HG02588 (cell line): ENCODE measurements at regions not wholly inside any gene's neighbourhood (a gene's known extent, or its start where the extent isn't known, plus 50 kb on each side); places are given as distances from the start of the nearest gene placed in this dataset.

Source experiments
- ATAC-seq: cut with Tn5 transposase; IDR thresholded peaks from one replicate; pipeline ENCODE4 v1.9.1; 2021; ENCODE audit warnings: mild to moderate bottlenecking, moderate library complexity; ENCODE audit not compliant: unreplicated experiment

DNA sequence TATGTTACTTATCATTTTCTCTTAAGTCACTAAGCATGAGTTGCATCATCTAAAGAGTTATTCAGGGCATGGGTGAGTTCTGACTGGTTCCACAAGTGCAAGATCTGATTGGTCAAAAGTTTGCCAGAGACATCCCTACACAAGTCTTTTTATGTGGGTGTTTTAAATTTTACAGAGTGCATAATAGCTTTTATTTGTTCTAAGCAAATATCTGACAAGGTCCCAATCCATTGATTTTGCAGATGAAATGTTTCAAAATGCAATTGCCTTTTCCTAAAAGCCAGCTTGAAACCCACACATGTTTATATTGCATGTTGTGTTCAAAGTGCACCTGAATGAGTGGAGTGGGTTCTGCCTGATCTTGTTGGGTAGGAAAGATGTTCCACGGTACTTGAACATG is 101.7 kb upstream of the PAX6 start:
- ATAC-seq: no peak

DNA sequence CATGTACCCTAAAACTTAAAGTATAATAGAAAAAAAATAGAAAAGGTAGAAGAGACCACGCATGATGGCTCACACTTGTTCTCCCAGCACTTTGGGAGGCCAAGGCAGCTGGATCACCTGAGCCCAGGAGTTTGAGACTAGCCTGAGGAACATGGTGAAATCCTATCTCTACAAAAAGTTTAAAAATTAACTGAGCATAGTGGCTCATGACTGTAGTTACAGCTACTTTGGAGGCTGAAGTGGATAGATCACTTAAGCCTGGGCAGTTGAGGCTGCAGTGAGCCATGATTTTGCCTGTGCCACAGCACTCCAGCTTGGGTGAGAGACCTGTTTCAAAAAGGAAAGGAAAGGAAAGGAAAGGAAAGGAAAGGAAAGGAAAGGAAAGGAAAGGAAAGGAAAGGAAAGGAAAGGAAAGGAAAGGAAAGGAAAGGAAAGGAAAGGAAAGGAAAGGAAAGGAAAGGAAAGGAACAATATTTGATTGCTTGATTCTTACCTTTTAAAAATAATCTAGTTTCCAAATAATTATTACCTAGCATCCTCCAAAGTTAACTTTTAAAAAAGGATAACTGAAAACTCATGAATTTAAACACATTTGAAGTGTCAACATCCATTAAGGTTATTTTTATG is 99.9 kb upstream of the PAX6 start:
- no peak for ATAC-seq

DNA sequence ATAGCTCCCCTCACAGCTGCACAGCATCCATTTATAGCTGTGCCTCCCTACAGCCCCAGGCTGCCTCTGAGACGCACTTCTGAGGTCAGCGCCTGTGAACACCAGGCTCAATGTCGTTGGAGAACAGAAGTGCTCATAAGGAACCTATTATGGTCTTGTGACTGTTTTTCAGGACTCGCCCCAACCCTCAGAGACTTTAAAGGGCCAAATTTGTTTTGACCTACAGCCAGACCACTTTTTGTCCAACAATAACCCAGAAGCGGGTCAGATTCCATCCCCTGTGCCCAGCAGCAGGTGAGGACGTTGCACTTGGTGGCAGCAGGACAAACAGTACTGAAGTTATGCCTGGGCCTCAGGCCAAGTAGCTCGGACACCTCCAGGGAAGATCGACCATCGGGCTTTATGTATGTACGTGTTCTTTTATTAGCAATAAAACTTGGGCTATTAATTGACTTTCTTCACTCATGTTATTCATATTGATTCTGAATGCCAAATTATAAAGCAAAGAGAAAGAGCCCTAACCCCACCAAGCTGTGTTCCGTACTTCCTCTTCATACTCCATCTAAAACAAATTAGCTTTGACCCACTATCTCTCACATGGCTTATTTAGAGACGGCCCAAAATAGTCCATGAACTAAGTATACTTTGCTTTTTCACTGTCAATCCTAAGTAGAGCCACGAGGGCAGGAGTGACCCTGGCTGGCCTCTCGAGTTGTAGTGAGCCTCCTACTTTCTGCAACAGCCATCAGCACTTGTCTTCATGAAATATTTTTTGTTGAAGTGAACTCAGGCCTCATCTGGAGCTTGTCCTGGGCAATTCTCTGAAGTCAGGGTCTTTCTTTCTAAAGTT is 92.3 kb upstream of the PAX6 start:
- no peak for ATAC-seq

DNA sequence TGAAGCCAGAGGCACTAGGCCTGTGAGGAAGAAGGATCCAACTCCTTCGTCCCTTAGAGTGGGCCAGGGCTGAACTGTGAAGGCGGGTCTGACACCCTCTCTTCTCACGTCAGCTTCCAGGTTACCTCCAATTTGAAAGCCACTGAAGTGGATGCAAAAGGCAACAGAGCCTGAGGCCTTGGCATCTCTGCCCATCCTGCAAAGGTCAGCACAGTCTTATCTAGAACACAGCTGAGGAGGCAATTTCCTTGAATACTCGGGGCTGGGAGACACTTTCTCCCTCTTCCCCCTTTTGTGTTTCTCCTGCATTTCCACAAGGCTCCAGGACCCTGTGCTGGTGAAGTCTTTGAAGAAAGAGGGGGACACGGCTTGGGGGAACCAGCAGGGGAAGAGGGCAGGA is 91.6 kb upstream of the PAX6 start:
- ATAC-seq: no peak

DNA sequence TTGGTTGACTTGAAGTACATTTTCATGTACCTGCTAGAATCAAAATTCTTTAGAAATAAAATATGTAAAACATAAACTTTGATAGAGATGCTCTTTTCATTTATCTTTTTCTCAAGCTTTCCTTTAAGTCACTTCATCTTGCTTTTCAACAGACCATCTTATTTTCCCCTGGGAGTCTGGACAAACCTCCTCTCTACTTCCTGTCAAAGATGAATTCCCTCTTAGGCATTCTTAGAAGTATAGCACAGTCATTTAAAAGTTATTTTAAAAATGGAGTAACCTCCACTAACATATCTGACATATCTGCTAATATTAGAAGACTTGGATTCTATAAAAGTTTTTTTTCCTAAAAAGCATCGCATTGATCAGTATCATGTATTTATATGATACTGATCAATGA is 84.8 kb upstream of the PAX6 start:
- ATAC-seq: no peak

DNA sequence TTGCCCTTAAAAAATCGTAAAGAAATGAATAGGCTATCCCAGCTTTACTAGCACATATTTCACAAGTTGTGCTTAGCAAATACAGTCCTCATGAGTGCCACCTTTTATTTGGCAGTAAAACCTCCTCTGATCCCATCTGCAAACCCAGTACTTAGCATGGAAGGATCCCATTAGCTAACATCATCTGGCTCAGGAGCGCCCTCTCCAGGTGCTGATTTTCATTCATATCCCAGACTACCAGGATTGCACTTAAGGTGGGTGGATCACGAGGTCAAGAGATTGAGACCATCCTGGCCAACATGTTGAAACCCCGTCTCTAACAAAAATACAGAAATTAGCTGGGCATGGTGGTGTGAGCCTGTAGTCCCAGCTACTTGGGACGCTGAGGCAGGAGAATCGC is 76.1 kb upstream of the PAX6 start:
- ATAC-seq: no peak

DNA sequence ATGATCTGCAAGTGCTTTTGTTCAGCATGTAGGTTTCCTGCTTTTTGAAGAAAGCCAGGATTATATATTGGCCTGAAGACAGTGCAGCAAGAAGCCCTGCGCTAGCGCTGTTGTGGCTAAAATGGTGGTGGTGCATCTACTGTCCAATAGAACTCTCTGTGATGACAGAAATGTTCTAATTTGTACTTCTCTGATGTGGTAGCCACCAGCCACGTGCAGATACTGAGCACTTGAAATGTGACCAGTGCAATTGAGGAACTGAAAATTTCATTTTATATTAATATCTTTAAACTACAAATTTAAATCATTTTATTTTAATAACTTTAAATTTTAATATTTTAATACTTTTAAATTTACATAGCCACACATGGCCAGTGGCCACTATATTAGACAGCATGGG is 73.0 kb upstream of the PAX6 start:
- no peak for ATAC-seq

DNA sequence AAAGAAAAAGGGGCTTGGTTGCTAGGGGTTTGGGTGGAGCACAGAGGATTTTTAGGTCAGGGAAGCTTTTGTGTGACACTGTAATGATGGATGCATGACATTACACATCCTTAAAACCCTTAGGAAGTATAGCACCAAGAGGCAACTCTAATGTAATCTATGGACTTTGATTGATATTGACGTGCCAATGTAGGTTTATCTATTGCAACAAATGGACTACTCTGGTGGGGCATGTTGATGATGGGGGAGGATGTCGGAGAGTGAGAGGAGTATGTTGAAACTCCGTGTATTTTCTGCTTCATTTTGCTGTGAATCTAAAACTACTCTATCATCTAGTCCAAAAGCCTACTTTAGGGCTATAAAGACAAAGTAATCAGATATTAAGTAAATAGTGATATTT is 72.3 kb upstream of the PAX6 start:
- no peak for ATAC-seq

DNA sequence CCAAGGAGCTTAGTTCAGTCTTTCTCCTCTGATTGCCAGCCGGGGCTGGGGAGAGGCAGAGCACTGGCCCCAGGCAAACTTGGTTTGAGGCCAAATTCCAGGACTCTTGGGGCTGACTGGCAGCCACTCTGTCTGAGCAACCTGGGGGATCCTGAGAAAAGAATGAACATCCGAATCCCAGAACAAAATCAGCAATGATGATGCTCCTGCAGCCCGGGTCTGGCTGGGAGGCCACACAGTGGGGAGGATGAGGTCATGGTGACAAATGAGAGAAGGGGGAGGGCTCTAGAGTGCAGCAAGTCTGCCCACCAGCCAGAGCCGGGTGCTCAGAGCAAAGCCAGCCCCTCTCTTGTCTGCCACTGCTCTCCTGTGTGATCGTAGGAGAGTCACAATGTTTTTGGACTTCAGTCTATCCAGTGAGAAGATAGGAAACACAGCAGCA is 71.8 kb upstream of the PAX6 start:
- ATAC-seq: no peak

DNA sequence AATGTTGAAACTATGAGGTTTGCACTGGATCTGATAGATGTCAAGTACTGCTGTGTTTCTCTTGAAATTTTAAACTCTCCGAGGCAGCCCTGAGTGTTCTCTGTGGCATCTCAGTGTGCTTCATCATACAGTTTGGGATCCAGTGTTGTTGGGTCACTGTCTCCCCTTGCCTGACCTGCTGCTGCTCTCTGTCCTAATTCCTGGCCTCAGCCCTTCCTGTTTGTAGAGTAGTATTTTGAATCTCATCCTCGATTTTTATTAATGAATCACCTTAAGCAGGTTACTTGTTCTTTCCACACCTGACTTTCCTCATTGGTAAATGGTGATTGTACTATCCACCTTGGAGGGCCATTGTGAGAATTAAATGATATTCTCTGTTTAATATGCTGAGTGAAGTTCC is 70.7 kb upstream of the PAX6 start:
- no peak for ATAC-seq

DNA sequence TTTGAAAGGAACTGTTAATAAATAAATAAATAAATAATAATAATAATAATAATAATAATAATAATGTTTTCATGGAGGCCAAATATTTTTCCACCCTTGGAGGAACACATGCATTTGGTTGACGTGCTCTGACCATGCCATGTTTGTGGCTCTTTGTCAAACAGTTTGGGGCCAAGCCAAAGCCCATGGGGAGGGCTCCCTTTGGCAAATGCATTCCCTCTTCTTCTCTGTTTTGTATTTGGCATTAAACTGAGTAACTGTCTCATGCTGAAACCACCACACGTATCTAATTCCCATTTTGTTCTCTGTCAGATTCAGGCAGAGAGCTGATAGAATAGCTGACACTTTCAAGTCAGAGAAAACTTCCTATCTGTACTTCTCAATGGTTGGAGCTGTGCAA is 68.6 kb upstream of the PAX6 start:
- no peak for ATAC-seq

DNA sequence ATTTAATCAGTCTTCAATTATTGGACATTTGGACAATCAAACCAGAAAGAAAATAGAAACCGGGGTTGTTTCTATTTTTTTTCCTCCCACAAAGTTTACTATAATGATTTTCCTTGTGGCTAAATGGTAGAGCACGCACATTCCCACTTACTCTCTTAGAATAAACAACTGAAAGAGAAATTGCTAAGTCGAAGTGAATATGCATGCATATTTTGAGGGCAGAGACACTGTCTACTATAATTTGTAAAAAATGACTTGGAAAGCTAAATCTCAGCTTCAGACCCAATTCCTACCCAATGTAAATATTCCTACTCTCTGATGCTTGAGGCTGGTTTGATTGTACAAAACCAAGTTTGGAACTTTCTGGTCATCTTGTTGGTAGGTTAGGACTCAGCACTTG is 66.7 kb upstream of the PAX6 start:
- no peak for ATAC-seq

DNA sequence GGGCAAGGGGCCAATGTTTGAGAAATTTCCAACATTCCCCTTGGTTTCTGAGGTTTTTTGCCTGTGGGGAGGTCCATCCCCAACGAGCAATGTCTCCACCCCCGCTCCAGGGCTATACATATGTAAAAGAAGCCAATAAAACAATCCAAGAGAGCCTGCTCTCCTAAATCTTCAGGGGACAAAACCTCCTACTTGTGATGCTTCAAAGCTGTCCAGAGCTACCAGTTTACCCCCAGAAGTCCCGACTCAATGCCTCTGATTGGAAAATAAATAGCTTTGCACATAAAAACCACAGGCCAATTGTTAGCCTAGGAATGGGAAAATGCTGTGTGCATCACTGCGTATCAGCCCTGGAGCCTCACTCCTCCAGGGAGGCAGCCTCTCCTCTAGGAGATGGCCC is 66.0 kb upstream of the PAX6 start:
- ATAC-seq: no peak

DNA sequence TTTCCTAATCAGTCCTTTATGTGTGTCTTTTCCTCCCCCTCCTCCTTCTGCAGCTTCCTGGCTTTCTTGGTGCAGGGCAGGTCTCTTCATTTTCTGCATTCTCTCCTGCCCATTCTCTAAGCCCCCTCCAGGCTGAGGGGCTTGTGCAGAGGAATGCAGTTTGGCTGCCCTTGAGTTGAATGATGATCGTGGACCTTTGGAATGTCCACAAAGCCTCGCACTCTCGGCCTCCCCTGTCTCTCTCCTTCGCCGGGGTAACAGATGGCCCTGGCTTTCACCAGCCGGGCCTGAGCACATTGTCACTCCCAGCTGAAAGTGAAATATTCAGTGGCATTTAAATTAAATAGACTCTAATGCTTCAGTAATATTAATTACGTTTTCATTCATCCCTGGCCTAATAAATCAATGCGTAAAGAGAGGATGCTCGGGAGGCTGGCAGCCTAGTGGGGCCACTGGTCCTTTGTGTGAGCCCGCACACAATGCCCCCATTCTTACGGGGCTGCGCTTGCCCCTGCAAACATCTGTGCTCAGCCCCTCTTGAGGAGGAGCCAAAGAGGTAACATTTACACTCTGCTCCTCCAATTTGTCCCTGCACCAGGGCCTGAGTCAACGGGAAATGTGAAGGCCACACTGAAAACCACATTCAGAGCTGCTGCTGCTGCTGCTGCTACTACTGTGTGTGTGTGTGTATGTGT is 64.9 kb upstream of the PAX6 start:
- no peak for ATAC-seq

DNA sequence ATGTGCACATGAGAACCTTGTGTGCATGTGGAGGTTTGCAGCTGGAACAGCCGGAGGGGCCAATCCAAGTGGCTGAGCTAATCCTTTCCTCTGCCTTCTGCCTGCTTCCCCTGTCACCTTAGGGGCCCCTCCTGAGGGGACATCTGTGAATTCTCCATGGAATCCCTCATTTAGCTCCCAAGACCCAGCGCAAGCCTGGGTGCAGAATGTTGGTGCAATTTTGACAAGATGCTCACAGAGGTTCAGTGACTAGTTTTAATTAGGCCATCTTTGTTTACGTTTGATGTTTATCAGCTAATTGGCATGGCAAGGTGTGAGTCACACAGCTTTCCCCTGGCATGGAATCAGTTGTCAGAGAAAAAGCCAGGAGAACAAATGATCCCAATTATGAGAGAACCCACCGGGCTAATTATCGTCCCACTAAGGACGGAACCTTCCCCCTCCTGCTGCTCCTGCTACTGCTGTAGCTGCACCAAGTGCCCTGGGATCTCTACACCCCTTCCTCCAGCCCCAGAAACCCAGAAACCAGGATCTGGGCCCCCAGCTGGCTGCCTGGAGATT is 63.6 kb upstream of the PAX6 start:
- no peak for ATAC-seq

DNA sequence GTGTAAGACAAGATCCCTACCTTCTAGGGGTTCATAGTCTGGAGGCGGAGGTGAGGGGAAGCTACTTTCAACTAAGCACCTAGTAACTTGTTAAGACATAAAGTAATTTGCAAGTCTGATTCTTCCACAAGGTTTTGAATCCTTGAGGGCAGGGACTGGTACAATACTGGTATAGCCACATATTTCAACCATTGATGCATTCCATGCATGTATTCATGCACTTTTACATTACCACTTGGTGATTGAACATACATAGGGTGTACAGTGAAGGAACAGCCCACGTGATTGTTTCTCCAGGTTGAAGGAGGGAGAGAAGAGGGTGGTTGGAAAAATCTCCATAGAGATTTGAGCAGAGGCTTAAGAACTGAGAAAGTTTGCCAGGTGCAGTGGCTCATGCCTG is 62.0 kb upstream of the PAX6 start:
- ATAC-seq: no peak

DNA sequence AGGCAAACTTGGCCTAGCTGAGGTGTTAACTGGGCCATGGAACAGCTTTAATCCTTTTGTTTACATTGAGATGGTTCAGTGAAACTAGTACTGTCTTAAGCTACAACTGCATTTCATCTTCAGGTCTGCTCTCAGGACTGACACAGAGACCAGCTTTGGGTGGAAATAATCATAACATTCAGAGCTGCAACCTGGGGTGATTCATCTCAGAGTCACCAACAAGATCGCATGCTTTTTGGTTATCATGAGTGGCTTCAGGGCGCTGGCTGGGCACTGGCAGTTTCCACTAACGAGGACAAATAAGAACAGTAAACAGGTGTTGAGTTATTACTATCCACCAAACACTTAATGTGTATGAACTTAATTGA is 60.9 kb upstream of the PAX6 start:
- no peak for ATAC-seq

DNA sequence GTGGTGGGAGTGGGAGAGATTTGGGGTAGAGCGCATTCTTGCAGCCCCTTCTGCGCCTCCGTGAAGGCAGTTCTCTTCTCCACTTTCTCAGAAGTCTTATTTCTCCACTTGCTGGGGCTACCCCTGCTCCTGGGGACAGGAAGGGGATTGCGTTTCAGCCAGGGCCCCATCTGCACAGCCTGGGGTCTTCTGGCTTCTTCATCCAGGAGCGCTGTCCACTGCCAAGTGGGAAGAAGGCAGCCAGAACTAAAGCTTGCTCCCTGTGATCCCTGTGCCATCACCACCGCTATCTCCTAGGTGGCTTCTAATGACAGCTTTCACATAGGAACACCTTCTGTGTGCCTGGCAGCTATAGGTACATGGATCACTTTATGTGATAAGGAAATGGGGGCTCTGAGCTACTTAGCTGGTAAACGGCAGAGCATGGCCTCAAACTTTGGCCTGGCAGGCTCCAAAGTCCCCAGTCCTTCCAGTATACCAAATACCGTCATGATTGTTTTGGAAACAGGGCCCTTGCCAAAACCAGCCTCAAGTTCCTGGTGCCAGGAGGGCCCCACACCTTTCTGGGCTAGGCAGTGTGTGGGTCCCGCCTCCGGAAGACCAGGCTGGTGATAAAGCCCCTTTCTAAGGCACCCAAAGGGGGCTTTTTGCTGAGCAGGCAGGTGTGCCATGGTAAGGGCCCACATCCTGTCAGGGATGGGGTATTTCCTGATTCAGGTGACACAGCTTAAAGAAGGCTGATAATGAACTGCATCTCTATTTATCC is 60.4 kb upstream of the PAX6 start:
- ATAC-seq: no peak

DNA sequence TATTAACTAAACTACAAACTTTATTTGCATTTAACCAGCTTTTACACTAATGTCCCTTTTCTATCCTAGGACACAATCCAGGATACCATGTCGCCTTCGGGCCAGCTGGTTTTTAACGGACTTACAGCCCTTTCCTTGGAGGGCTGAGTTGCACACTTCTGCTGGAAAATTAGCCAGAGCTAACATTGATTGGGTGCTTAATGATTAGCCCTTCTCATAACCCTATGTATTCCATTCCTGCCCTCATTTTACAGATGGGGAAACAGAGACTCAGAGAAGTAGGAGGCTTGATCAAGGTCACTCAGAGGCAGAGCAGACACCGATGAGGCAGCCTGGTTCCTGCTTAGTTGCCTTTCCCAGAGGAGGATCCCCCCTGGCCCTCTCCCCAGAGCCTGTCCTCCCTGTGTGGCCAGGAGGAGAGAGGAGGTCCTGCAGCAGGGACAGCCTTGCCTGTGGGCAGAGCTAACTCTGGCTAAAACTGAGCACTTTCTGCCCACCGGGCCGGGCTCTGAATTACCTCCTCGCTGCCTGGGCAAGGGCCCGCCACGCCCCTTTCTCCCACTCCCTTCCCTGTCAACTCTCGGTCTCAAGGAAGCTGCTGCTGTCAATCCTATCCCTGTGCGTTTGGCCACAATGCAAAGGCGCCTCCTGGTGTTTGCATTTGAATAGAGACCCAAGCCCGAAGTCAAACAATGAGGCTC is 59.6 kb upstream of the PAX6 start:
- no peak for ATAC-seq

DNA sequence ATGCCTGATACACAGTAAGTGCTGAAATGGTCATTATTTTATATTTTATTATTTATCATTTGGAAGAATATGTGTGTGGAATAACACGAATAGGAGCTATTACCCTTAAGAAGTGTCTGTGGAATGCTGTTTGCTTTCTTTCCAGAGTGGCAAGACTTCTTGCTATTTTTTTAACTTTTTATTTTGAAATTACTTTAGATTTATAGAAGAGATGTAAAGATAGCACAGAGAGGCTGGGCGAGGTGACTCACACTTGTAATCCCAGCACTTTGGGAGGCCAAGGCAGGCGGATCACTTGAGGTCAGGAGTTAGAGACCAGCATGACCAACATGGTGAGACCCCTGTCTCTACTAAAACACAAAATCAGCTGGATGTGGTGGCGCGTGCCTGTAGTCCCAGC is 58.9 kb upstream of the PAX6 start:
- no peak for ATAC-seq
